Inferior parietal cortex (tissue), 1 donor: ENCODE measurements at regions not wholly inside any gene's neighbourhood (a gene's known extent, or its start where the extent isn't known, plus 50 kb on each side); places are given as distances from the start of the nearest gene placed in this dataset.

ENCODE experiments used
- DNase-seq: peaks from one replicate; pipeline ENCODE4 v3.0.0-alpha.2; 2016; ENCODE audit errors: extremely low spot score

- DNase-seq: no peak
Observed at GRCh38 chr10:10096296-10096695, 921.4 kb upstream of the CELF2 start.

GRCh38 chr10:10096898-10097297 is 920.8 kb upstream of the CELF2 start:
- no peak for DNase-seq

- DNase-seq: no peak
Observed at GRCh38 chr10:10101106-10101505, 916.6 kb upstream of the CELF2 start.

- DNase-seq: no peak
Observed at GRCh38 chr10:10110844-10111490, 906.7 kb upstream of the CELF2 start.

GRCh38 chr10:10118131-10118530 is 899.5 kb upstream of the CELF2 start:
- no peak for DNase-seq

- DNase-seq: no peak
Observed at GRCh38 chr10:10120671-10121070, 897.0 kb upstream of the CELF2 start.

- DNase-seq: no peak
Observed at GRCh38 chr10:10125676-10126075, 892.0 kb upstream of the CELF2 start.

- no peak for DNase-seq
Observed at GRCh38 chr10:10126218-10126617, 891.5 kb upstream of the CELF2 start.

- no peak for DNase-seq
Observed at GRCh38 chr10:10128387-10128786, 889.3 kb upstream of the CELF2 start.

GRCh38 chr10:10130686-10131085 is 887.0 kb upstream of the CELF2 start:
- DNase-seq: no peak

GRCh38 chr10:10132009-10132408 is 885.7 kb upstream of the CELF2 start:
- peak; percentile 25 for DNase-seq

- DNase-seq: no peak
Observed at GRCh38 chr10:10133281-10133680, 884.4 kb upstream of the CELF2 start.

GRCh38 chr10:10138685-10139084 is 879.0 kb upstream of the CELF2 start:
- DNase-seq: no peak

GRCh38 chr10:10141782-10142382 is 875.8 kb upstream of the CELF2 start:
- DNase-seq: no peak

- DNase-seq: no peak
Observed at GRCh38 chr10:10146604-10147003, 871.1 kb upstream of the CELF2 start.

- no peak for DNase-seq
Observed at GRCh38 chr10:10149899-10150298, 867.8 kb upstream of the CELF2 start.

GRCh38 chr10:10156917-10157600 is 860.6 kb upstream of the CELF2 start:
- no peak for DNase-seq

GRCh38 chr10:10160821-10161312 is 856.8 kb upstream of the CELF2 start:
- no peak for DNase-seq

GRCh38 chr10:10164848-10165247 is 852.8 kb upstream of the CELF2 start:
- no peak for DNase-seq

GRCh38 chr10:10165415-10165814 is 852.3 kb upstream of the CELF2 start:
- DNase-seq: no peak

- no peak for DNase-seq
Observed at GRCh38 chr10:10178476-10178875, 839.2 kb upstream of the CELF2 start.

GRCh38 chr10:10193848-10194247 is 823.8 kb upstream of the CELF2 start:
- no peak for DNase-seq

- DNase-seq: no peak
Observed at GRCh38 chr10:10196701-10197100, 821.0 kb upstream of the CELF2 start.
